Endothelial cell of umbilical vein (primary cell): ENCODE measurements at regions not wholly inside any gene's neighbourhood (a gene's known extent, or its start where the extent isn't known, plus 50 kb on each side); places are given as distances from the start of the nearest gene placed in this dataset.

Source experiments
- BruUV-seq: library from RNA; stranded (reverse); fragments of 400-500 nt; replicated peaks from 2 replicates; lab custom pipeline; 2021; lab: Mats Ljungman, UMichigan
- CTCF ChIA-PET: fragments of 300-600, 350-600 bp; sonication (Branson Sonifier 250); formaldehyde crosslinking; loops from one replicate; lab custom pipeline; 2021; ENCODE audit warnings: antibody characterized with exemption, inconsistent platforms; lab: Charles Lee
- POLR2A ChIA-PET: fragments of 300-600, 350-600 bp; sonication (Branson Sonifier 250); formaldehyde crosslinking; loops from one replicate; lab custom pipeline; 2021; ENCODE audit warnings: antibody characterized with exemption, inconsistent platforms; lab: Charles Lee
- DNase-seq: peaks from one replicate; pipeline ENCODE4 v3.0.0-alpha.2; 2011; ENCODE audit warnings: low read depth, low spot score
- FAIRE-seq: peaks from 2 replicates; lab custom pipeline; 2011; peaks lifted over from hg19 to GRCh38; lab: Jason Lieb, UNC
- H2AFZ ChIP-seq: 2 replicates; pipeline ENCODE4 v1.6.0; 2012; ENCODE audit warnings: low read depth, low read length, control low read depth, inconsistent platforms
- H3K27ac ChIP-seq: 2 replicates; pipeline ENCODE4 v1.5.1; 2011; ENCODE audit warnings: low read depth, mild to moderate bottlenecking, control low read depth, low read length, moderate library complexity; ENCODE audit not compliant: insufficient read depth
- H3K27me3 ChIP-seq, 2 experiments: 2 replicates each; pipeline versions ENCODE4 v1.6.0 to v1.6.1; 2011; ENCODE audit warnings: low read length in 2 of 2, mixed read lengths in 1 of 2; ENCODE audit not compliant: control insufficient read depth in 2 of 2, insufficient read depth in 2 of 2
- H3K36me3 ChIP-seq, 2 experiments: 2 replicates in 1 of 2; 3 replicates in 1 of 2; pipeline ENCODE4 v1.5.1; 2011; ENCODE audit warnings: low read length in 2 of 2, mild to moderate bottlenecking in 1 of 2, moderate library complexity in 1 of 2; ENCODE audit not compliant: control insufficient read depth in 2 of 2, insufficient read depth in 2 of 2; ENCODE audit errors: extremely low read depth in 1 of 2
- H3K4me1 ChIP-seq: 3 replicates; pipeline ENCODE4 v1.5.1; 2011; ENCODE audit warnings: mild to moderate bottlenecking, low read length; ENCODE audit not compliant: control insufficient read depth, insufficient read depth; ENCODE audit errors: extremely low read depth
- H3K4me2 ChIP-seq: 2 replicates; pipeline ENCODE4 v1.6.1; 2011; ENCODE audit warnings: low read length, control low read depth, mixed read lengths; ENCODE audit not compliant: insufficient read depth
- H3K4me3 ChIP-seq, 3 experiments: fragments of 200-600 bp in 1 of 3; sonication (generic), shearing (Covaris generic) in 1 of 3; replicated peaks in 1 of 3; 2 replicates each; pipeline ENCODE4 v1.5.1; 2011 to 2016; ENCODE audit warnings: control low read depth in 3 of 3, low read length in 3 of 3, mild to moderate bottlenecking in 2 of 3, inconsistent platforms in 1 of 3, low read depth in 1 of 3, moderate library complexity in 1 of 3; ENCODE audit not compliant: insufficient read depth in 1 of 3
- H3K79me2 ChIP-seq: 2 replicates; pipeline ENCODE4 v1.6.0; 2012; ENCODE audit warnings: low read length, inconsistent platforms; ENCODE audit not compliant: control insufficient read depth, insufficient read depth
- H3K9ac ChIP-seq: replicated peaks from 2 replicates; pipeline ENCODE3; 2011; ENCODE audit warnings: low read length, control low read depth; ENCODE audit not compliant: insufficient read depth; ENCODE audit errors: extremely low read depth
- H3K9me1 ChIP-seq: replicated peaks from 3 replicates; pipeline ENCODE4 v1.6.0; 2011; ENCODE audit warnings: mild to moderate bottlenecking, low read length; ENCODE audit not compliant: control insufficient read depth, insufficient read depth; ENCODE audit errors: extremely low read depth
- H3K9me3 ChIP-seq: replicated peaks from 2 replicates; pipeline ENCODE4 v1.5.1; 2012; ENCODE audit warnings: low read length, inconsistent platforms; ENCODE audit not compliant: control insufficient read depth, insufficient read depth
- H4K20me1 ChIP-seq: replicated peaks from 2 replicates; pipeline ENCODE3; 2011; ENCODE audit warnings: mild to moderate bottlenecking, low read length; ENCODE audit not compliant: control insufficient read depth, insufficient read depth; ENCODE audit errors: extremely low read depth
- EZH2 ChIP-seq: IDR thresholded peaks from 2 replicates; pipeline ENCODE4 v1.6.1; 2012; ENCODE audit warnings: borderline replicate concordance, low read depth, mild to moderate bottlenecking, moderate library complexity, low read length, inconsistent platforms; ENCODE audit not compliant: severe bottlenecking
- FOS ChIP-seq: IDR thresholded peaks from 2 replicates; pipeline ENCODE4 v1.6.1; 2011; ENCODE audit warnings: mild to moderate bottlenecking, low read length, moderate library complexity, borderline replicate concordance; ENCODE audit not compliant: insufficient read depth
- GATA2 ChIP-seq: IDR thresholded peaks from 2 replicates; pipeline ENCODE4 v1.7.0; 2011; ENCODE audit warnings: low read depth, mild to moderate bottlenecking, moderate library complexity, mixed read lengths, low read length; ENCODE audit not compliant: insufficient read length, insufficient read depth
- JUN ChIP-seq: IDR thresholded peaks from 2 replicates; pipeline ENCODE4 v1.6.1; 2011; ENCODE audit warnings: borderline replicate concordance, low read depth; ENCODE audit not compliant: insufficient read length, insufficient read depth
- MYC ChIP-seq: IDR thresholded peaks from one replicate; pipeline ENCODE4 v1.6.1; 2011; ENCODE audit warnings: mild to moderate bottlenecking, low read depth, low read length
- POLR2A ChIP-seq: IDR thresholded peaks from 2 replicates; pipeline ENCODE4 v1.6.1; 2012; ENCODE audit warnings: low read depth, mild to moderate bottlenecking, control low read depth, low read length
- POLR2AphosphoS5 ChIP-seq: IDR thresholded peaks from 2 replicates; pipeline ENCODE4 v1.6.1; 2012; ENCODE audit warnings: low read depth, mild to moderate bottlenecking, control low read depth, low read length, moderate library complexity; ENCODE audit not compliant: insufficient read depth
- dilution Hi-C: fragments of 300-500 bp; cut with MboI; formaldehyde crosslinking; loops from one replicate; pipeline ENCODE4 v1.15.0; 2019; ENCODE audit warnings: low sequenced_read_pairs; ENCODE audit not compliant: extremely low pct_ligation_motif_present
- intact Hi-C: fragments of 100-400 bp; cut with micrococcal nuclease; formaldehyde crosslinking; loops from one replicate; pipeline ENCODE4 v1.10.0; 2022
- TF ChIP-seq, protein P1 (sequence below): IDR thresholded peaks from 2 replicates; pipeline ENCODE4 v1.6.1; 2011; ENCODE audit not compliant: insufficient read depth, insufficient read length
- TF ChIP-seq, protein P2 (sequence below), 2 donors: IDR thresholded peaks; 1 replicate in 1 of 2; 2 replicates in 1 of 2; pipeline ENCODE4 v1.5.1; 2011; ENCODE audit warnings: low read length in 2 of 2, mild to moderate bottlenecking in 2 of 2, moderate library complexity in 2 of 2, control low read depth in 1 of 2, inconsistent platforms in 1 of 2, low read depth in 1 of 2; ENCODE audit not compliant: insufficient read depth in 1 of 2; ENCODE audit errors: extremely low read depth in 1 of 2

DNA sequence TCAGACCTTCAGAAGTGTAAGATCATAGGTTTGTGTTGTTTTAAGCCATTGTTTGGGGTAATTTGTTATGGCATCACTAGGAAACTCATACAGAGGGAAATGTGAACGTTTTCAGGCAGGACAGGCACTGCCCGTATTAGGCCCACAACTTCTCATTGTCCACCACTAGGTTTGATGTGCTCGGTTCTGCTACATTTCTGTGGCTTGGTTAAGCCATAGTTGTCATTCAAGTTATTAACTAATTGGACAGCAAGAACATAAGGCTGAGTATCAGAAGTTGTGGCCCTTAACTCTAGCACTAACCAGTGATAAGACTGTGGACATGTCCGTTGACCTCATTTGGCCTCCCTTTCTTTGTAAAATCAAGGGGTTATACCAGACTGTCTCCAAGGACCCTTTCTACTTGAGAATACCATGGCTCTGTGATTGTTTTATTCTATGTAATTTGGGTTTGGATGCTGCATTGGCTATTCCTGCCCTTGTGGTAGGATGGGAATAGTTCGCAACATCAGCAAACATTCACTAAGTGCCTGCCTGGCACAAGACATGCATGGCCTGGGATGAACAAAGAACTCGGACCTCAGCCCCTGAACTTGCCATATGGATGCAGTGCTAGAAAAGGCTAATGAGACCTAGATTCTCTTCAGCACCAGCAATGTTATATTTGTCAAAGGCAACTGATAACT is 85.7 kb downstream of the CCDC71L start:
- intact Hi-C loops: no loop called here

More for the DNA sequence above, 85.7 kb downstream of the CCDC71L start:
- no peak overlapping the region for H3K4me3 ChIP-seq
- no peaks in the 10 kb centered on the region for H4K20me1 ChIP-seq
- no peaks in the 10 kb centered on the region for H3K4me1 ChIP-seq
- FAIRE-seq (no peak), DNase-seq (no peak)
- CTCF ChIA-PET: no interaction called here
- no peak overlapping the region for H3K9ac ChIP-seq
- H3K79me2 ChIP-seq: no peaks in the 10 kb centered on the region
- BruUV-seq: no TSS peak
- H3K4me2 ChIP-seq: no peak overlapping the region
- H3K9me3 ChIP-seq: no peaks in the 10 kb centered on the region
- H3K27me3 ChIP-seq: no peaks in the 10 kb centered on the region
- TF ChIP-seq POLR2AphosphoS5: no peak
- TF ChIP-seq JUN: no peak
- TF ChIP-seq, protein P1, sequence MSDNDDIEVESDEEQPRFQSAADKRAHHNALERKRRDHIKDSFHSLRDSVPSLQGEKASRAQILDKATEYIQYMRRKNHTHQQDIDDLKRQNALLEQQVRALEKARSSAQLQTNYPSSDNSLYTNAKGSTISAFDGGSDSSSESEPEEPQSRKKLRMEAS: no peak
- TF ChIP-seq EZH2: no peak
- no peak for TF ChIP-seq MYC
- TF ChIP-seq POLR2A: no peak
- TF ChIP-seq FOS: no peak
- TF ChIP-seq, protein P2, sequence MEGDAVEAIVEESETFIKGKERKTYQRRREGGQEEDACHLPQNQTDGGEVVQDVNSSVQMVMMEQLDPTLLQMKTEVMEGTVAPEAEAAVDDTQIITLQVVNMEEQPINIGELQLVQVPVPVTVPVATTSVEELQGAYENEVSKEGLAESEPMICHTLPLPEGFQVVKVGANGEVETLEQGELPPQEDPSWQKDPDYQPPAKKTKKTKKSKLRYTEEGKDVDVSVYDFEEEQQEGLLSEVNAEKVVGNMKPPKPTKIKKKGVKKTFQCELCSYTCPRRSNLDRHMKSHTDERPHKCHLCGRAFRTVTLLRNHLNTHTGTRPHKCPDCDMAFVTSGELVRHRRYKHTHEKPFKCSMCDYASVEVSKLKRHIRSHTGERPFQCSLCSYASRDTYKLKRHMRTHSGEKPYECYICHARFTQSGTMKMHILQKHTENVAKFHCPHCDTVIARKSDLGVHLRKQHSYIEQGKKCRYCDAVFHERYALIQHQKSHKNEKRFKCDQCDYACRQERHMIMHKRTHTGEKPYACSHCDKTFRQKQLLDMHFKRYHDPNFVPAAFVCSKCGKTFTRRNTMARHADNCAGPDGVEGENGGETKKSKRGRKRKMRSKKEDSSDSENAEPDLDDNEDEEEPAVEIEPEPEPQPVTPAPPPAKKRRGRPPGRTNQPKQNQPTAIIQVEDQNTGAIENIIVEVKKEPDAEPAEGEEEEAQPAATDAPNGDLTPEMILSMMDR (IDR thresholded peaks at IDR 0.05; ENCODE audit: extremely low read depth in 1 of 2, insufficient read depth in 1 of 2, low read depth in 1 of 2, low read length in 2 of 2): no peak
- no peak for TF ChIP-seq GATA2
- H3K9me1 ChIP-seq: no peaks in the 10 kb centered on the region
- no peak overlapping the region for H2AFZ ChIP-seq
- H3K36me3 ChIP-seq: no peaks in the 10 kb centered on the region
- dilution Hi-C loops: no loop called here
- POLR2A ChIA-PET: no interaction called here
- H3K27ac ChIP-seq: no peak overlapping the region
